ENCODE measurements at regions not wholly inside any gene's neighbourhood (a gene's known extent, or its start where the extent isn't known, plus 50 kb on each side); places are given as distances from the start of the nearest gene placed in this dataset.

GRCh38 chr2:16515696-16516095 is 149.9 kb downstream of the CYRIA start:
- no peak overlapping the region for H3K4me3 Mint-ChIP-seq
- no peaks in the 10 kb centered on the region for H3K9me3 Mint-ChIP-seq
- H3K36me3 Mint-ChIP-seq: peaks cover 4% of the 10 kb centered on the region
- no peaks in the 10 kb centered on the region for H3K4me1 Mint-ChIP-seq (ENCODE audit: unreplicated experiment)
- DNase-seq (ENCODE audit: extremely low spot score, unreplicated experiment): no peak
- H3K27ac Mint-ChIP-seq: no peak overlapping the region
- H3K27me3 Mint-ChIP-seq: peaks cover 21% of the 10 kb centered on the region
- no peak for TF ChIP-seq CTCF (conservative IDR thresholded peaks at IDR 0.05)

GRCh38 chr2:16513626-16514025 is 152.0 kb downstream of the CYRIA start:
- H3K27me3 Mint-ChIP-seq: peaks cover 31% of the 10 kb centered on the region
- TF ChIP-seq CTCF (conservative IDR thresholded peaks at IDR 0.05): no peak
- peaks cover 4% of the 10 kb centered on the region for H3K36me3 Mint-ChIP-seq
- H3K4me1 Mint-ChIP-seq (ENCODE audit: unreplicated experiment): no peaks in the 10 kb centered on the region
- DNase-seq (ENCODE audit: extremely low spot score, unreplicated experiment): no peak
- no peaks in the 10 kb centered on the region for H3K9me3 Mint-ChIP-seq
- no peak overlapping the region for H3K27ac Mint-ChIP-seq
- no peak overlapping the region for H3K4me3 Mint-ChIP-seq

- peaks cover 16% of the 10 kb centered on the region for H3K4me1 Mint-ChIP-seq (ENCODE audit: unreplicated experiment)
- H3K27ac Mint-ChIP-seq: no peak overlapping the region
- no peak for DNase-seq (ENCODE audit: extremely low spot score, unreplicated experiment)
- peaks cover 26% of the 10 kb centered on the region for H3K27me3 Mint-ChIP-seq
- TF ChIP-seq CTCF (conservative IDR thresholded peaks at IDR 0.05): no peak
- no peaks in the 10 kb centered on the region for H3K9me3 Mint-ChIP-seq
- no peaks in the 10 kb centered on the region for H3K36me3 Mint-ChIP-seq
- H3K4me3 Mint-ChIP-seq: no peak overlapping the region
Observed at GRCh38 chr2:16511041-16511440, 154.6 kb downstream of the CYRIA start.

DNA sequence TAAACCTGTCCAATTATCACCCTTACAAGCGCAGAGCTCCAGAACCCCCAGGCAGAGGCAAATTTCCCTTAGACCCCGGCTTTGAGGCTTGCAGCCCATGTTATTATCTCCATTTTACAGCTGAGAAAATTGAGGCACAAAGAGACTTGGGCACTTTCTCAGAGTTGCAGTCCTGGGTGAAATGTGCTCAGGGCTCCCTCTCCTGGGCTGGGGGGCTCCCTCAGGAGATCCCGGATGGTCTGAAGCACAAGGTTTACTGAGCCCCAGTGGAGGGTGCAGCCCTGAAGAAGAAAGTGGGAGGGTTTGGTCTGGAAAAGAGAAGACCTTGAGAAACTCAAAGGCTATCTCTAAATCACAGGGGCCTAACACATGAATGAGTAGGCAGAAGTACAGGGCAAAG is 156.6 kb downstream of the CYRIA start:
- Mint-ChIP-seq H3K4me3 (peak overlapping the region; percentile 65), H3K27ac (no peak overlapping the region)
- DNase-seq (ENCODE audit: extremely low spot score, unreplicated experiment): no peak

DNA sequence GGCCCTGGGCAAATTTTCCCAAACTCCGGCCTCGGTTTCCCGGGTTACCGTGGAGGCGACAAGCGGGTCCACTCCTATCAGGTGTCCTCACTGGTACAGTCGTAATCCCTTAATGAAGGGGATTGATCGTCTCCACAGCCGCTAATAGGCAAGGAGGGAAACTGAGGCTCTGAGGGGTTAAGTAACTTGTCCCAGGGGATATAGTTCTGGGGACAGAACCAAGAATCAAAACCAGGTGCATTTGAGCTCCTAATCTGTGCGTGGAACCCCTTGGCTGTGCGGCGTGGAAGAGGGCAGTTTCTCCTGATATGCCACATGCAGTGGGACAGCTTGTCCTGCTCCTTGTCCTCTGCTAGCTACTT is 157.2 kb downstream of the CYRIA start:
- peaks cover 26% of the 10 kb centered on the region for H3K27me3 Mint-ChIP-seq
- H3K36me3 Mint-ChIP-seq: no peaks in the 10 kb centered on the region
- peaks cover 20% of the 10 kb centered on the region for H3K4me1 Mint-ChIP-seq (ENCODE audit: unreplicated experiment)
- H3K4me3 Mint-ChIP-seq: peak overlapping the region; percentile 65
- no peak for DNase-seq (ENCODE audit: extremely low spot score, unreplicated experiment)
- H3K9me3 Mint-ChIP-seq: no peaks in the 10 kb centered on the region
- TF ChIP-seq CTCF (conservative IDR thresholded peaks at IDR 0.05): peak; percentile 33
- H3K27ac Mint-ChIP-seq: no peak overlapping the region

More for the DNA sequence above, 156.6 kb downstream of the CYRIA start:
- no peaks in the 10 kb centered on the region for H3K9me3 Mint-ChIP-seq
- peaks cover 20% of the 10 kb centered on the region for H3K4me1 Mint-ChIP-seq (ENCODE audit: unreplicated experiment)
- H3K27me3 Mint-ChIP-seq: peaks cover 26% of the 10 kb centered on the region
- TF ChIP-seq CTCF (conservative IDR thresholded peaks at IDR 0.05): no peak
- no peaks in the 10 kb centered on the region for H3K36me3 Mint-ChIP-seq

Data from type B pancreatic cell (in vitro differentiated cells).